ENCODE measurements at regions not wholly inside any gene's neighbourhood (a gene's known extent, or its start where the extent isn't known, plus 50 kb on each side); places are given as distances from the start of the nearest gene placed in this dataset.
"Not testable (repeated sequence)": the region's sequence is repeated elsewhere in the genome, so short reads cannot be mapped to it uniquely, and the experiment has no call there.

DNA sequence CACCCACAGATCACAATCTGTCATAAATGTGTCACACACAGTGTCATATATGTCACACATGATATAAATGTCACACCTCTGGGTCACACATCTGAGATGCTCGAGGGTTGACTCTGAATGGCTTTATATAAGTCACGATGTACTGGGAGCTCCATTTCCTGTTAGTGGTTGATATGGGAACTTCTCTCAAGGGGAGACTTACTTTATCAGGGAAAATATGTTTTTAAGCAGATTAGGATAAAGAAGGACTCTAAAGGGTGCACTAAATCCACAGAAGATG is 83.9 kb upstream of the MEF2A start:
- no peak for DNase-seq (ENCODE audit: low spot score)

DNA sequence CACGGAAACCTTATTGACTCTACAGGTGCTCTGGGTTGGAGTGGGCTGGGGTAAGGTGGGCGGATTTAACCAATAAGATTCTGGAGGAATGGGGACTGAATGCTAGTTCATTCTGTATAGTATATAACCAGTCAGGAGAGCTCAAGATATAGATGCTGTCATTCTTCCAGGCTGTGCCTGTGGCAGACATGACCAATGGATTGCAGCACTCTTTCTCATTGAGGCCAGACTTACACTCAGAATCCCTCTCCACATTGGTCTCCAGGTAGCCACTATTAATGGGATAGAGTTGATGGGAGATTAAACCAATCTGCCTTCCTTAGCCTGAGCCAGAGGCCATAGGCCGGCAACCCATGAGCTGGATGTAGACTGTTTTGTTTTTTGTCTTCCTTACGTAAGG is 82.8 kb upstream of the MEF2A start:
- DNase-seq (ENCODE audit: low spot score) = no peak

DNA sequence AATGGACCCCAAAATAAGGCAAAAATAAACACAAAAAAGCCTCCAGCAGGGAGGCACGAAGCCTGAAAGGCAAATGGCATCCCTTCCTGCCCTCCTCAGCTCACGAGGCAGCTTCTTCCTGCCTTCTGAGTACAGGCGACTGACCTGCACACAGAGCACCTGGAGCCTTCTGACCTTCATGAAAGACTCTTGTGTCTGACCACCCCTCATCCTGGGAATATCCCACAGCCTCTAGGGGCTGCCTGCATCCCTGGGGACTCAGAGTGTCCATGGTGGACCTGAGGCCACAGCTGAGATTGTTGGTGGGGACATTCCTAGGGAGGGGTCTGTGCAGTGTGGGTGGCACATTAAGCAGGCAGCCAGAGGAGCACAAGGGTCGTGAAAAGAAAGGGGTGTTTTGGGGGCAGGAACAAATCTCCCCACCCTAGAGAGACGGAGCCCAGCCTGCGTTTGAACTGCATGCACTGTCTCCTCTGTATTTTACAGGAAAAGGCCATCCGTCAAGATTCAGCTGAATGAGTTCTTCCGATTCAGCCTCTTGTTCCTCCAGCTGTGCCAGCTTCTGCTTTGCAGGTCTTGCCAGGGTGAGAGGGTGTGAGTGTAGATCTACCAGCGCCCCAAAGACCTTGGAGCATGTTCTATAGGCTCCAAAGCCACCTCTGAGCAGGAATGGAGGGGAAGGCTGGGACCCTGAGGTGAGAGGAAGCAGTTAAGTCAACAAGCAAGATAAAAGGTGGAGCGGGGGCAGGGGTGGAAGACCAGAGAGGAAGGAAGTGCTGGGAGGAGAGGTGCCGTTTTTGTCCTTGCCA is 80.4 kb upstream of the MEF2A start:
- DNase-seq (ENCODE audit: low spot score) = no peak

DNA sequence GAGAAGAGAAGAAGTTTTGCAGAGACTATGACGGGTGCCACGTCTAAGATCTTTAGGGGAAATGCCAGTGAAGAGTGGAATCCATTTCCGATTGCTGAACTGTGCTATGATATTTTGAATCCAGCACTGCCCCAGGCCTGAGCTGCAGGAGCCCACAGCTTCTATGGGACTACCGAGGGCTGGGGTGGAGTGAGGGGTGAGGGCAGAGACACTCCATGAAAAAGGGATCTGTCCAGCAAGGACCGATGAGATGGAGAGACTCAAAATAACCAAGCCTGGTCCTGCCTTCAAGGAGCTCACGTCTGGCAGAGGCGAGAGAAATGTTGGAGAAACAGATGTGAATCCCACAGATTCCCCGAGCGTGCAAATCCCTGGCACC is 79.8 kb upstream of the MEF2A start:
- no peak for DNase-seq (ENCODE audit: low spot score)

DNA sequence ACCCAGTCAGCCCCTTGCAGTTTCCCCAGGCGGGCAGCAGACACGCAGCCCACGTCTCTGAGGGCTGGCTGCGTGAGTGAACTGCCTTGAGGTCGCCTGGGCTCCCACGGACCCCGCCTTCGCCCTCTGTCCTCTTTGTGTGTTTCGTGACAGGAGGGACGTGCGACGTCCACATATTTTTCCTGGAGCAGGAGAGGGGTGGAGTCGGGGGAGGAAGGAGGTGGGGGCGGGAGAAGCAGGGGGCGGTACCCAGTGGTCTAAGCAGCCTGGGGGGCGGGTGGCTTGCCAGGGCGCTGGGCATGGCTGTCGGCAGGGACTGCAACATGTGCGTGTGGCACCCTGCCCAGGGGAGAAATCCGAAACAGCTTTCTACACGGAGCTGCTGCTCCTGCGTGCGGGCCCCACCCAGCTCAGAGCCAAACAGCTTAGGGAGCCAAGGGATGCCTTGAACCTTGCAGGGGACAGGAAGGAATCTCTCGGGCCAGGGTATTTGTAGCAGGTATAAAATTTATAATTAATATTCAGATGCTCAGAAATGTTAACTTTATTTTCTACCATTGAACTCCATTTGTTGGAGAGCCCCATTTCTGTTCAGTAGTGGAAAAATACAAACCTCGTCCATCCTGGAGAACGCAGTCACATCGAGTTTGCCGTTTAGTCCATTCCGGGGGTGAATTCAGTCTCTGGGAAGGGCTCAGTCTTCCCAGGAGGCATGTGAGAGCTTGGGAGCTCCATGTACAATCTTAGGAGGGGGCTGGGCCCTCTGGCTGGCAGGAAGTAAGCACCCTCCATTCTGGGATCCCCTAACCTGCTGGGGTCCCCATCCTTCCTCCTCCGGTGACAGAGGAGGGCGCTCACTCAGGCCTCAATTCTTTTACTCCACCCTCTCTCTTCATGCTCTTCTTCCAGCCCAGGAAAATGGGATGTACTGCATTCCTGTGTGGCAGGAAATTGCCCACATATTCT is 79.1 kb upstream of the MEF2A start:
- peak; percentile 92 for DNase-seq (ENCODE audit: low spot score)

DNA sequence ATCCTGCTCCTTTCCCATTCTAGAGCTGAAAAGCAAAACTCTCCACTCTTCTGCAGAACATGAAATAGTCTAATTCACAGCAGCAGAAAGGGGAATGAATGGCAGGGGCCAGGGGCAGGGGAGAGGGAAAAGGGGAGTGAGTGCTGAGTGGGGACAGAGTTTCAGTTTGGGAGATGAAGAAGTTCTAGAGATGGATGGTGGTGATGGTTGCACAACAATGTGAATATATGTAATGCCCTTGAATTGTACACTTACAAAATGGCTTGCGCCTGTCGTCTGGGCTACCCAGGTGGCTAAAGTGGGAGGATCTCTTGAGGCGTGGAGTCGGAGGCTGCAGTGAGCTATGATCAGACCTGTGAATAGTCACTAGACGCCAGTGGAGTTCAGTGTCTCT is 78.5 kb upstream of the MEF2A start:
- no peak for DNase-seq (ENCODE audit: low spot score)

DNA sequence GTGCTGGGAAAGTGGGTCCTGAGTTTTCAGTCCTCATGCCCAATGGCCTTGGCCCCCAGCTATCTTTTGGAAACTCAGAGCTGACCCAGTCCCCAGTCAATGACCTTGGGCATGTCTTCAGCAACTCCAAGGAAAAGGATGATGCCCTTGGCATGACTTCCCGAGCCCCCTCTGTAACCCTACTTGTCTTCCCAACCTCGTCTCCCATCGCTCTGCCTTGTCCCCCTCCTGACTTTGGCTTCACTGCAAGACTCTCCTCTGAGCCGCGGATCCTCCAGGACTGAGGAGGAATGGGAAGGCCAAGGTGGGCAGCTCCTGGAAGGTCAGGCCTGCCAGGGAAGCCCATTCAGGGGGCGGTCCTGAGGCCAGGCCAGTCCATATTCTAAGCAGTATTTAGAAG is 73.5 kb upstream of the MEF2A start:
- DNase-seq (ENCODE audit: low spot score) = no peak

DNA sequence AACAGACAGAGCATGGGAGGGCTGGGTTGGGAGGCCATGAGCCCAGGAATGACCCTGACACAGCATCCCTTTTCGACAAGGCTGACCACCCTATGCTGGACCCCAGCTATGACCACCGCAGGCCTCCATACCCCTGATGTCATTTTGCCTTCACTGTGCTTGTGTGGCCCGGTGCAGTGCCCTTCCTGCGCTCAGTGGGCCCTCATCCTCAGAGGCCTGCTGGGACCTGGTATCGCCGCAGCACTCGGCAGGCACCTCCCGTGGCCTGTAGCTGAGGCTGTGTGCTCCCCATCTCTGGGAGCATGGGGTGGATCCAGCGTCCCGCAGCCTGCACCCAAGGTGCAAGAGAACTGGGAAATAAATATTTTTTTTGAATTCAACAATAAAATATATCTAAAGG is 73.1 kb upstream of the MEF2A start:
- no peak for DNase-seq (ENCODE audit: low spot score)

DNA sequence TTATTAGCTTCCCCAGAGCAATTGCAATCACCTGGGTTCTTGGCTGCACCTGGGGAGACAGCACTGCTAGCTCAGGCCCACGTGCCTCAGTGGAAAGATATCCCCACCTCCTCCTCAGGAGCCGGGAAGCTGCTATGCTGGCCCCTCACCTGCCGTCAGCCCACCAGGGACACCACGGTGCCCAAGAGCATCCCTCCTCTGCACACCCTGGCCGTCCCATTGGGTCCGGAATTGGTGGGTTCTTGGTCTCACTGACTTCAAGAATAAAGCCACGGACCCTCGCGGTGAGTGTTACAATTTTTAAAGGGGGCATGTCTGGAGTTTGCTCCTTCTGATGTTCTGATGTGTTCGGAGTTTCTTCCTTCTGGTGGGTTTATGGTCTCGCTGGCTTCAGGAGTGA is 72.3 kb upstream of the MEF2A start:
- DNase-seq (ENCODE audit: low spot score) = no peak

DNA sequence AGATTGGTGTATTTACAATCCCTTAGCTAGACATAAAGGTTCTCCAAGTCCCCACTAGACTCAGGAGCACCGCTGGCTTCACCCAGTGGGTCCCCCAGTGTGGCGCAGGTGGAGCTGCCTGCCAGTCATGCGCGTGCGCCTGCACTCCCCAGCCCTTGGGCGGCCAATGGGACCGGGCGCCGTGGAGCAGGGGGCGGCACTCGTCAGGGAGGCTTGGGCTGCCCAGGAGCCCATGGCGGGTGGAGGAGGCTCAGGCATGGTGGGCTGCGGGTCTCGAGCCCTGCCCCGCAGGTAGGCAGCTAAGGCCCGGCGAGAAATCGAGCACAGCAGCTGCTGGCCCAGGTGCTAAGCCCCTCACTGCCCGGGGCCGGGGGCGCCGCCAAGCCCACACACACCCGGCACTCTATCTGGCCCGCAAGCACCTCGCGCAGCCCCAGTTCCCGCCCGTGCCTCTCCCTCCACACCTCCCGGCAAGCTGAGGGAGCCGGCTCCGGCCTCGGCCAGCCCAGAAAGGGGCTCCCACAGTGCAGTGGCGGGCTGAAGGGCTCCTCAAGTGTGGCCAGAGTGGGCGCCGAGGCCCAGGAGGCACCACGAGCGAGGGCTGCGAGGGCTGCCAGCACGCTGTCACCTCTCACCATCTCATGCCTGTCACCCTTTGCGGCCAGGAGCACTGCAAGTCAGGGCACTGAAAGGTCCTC is 71.1 kb upstream of the MEF2A start:
- DNase-seq (ENCODE audit: low spot score) = not testable (repeated sequence)

DNA sequence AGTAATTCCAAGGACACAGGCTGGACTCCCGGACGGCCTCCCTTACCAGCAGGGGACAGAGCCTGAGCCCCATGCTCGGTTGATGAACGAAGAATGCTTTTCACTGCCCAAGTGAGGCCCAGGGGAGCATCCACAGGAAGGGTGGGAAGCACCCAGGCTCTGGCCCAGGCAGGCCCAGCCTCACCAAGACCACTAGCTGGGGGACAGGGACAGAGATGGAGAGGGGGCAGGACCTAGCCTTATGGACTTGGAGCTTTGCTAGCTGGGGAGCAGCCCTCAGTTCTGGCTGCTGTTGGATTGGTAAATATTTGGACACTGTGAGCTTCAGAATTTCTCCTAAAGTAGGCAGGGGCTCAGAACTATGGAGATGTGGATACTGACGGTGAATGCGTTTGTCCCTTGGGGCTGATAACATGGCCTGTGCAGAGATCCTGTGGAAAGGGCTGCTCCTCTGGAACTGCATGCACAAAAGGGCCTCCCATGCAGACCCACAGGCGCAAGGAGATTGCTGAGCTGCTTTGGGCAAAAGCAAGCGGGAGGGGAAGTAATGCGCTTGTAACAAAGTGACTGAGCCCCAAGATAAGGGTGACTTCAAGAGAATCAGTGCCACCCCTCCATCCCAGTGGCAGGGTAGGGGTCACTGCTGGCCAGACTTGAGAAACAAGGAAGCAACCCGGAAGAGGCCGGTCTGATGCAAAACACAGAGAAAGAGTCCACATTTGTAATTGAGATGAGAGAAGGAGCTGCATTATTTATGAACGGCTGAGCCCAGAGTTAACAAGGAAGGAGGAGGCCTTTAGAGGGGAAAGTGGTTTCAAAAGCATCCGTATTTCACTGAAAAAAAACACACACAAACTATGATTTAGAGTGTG is 70.1 kb upstream of the MEF2A start:
- no peak for DNase-seq (ENCODE audit: low spot score)

DNA sequence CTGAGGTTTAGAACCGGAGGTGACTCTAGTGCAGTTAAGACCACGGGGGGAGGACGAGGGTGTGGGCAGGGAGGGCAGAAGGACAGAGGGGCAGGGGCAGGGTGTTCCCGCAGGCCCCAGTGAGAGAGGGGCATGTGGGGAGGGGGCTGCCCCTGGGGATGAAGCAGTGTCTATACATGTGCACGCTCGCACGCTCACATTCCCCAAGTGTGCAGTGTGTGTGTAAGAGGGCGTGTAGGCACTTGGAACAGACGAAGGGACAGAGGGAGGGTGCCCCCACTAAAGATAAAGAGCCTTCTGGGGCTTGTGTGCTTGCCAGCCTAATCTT is 69.5 kb upstream of the MEF2A start:
- DNase-seq (ENCODE audit: low spot score) = no peak

DNA sequence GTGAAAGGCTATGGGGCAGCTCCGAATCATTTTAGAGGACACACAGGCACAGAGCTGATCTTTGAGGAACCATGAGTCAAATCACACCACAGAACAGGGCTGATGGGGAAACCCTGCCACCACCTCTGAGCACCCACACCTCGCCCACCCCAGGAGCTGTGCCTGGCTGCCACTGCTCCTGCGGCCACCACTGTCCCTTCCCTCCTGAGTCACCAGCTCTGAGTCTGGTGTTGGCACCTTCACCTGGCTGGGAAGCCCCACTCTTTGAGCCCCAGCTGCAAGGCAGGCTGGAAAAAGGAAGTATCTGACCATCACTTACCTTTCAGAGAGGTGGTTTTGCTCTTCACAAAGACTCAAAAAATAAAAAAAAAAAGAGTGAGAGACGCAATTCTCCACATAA is 63.6 kb upstream of the MEF2A start:
- DNase-seq (ENCODE audit: low spot score) = no peak

DNA sequence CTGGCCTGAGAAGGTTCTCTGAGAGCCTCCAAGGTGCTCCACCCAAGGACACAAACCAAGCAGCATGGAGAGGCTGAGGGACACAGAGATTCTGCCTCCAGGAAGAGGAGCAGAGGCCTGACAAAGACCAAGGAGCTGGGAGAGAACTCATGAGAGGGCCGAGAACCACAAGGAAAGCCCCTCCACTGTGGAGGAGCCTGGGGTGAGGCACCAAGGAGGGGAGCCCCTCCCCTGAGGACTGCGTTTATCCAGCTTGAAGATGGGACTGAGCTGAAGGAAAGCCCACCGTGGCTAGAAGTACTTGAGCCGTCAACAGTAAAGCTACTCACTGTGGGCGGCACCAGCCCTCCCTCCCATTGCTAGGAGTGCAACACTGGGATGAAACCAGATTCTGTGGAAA is 63.1 kb upstream of the MEF2A start:
- no peak for DNase-seq (ENCODE audit: low spot score)

DNA sequence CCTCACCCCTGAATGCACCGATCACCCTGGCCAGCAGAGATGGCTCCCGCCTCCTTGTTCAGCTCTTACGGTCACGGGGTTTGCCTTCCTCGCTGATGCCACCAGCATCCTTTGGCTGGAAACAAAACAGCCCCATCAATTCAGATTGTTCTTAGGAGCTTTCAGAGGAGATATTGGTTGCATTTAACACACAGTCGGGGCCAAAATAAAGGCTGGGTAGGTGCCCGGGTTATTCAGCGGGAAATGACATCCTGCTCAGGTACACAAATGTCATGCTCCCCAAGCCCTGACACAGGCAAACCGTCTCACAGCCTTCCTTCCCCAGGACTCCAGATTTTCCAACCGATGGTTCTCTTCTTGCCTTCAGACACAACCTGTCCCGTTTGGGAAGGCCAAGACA is 62.4 kb upstream of the MEF2A start:
- DNase-seq (ENCODE audit: low spot score) = no peak

DNA sequence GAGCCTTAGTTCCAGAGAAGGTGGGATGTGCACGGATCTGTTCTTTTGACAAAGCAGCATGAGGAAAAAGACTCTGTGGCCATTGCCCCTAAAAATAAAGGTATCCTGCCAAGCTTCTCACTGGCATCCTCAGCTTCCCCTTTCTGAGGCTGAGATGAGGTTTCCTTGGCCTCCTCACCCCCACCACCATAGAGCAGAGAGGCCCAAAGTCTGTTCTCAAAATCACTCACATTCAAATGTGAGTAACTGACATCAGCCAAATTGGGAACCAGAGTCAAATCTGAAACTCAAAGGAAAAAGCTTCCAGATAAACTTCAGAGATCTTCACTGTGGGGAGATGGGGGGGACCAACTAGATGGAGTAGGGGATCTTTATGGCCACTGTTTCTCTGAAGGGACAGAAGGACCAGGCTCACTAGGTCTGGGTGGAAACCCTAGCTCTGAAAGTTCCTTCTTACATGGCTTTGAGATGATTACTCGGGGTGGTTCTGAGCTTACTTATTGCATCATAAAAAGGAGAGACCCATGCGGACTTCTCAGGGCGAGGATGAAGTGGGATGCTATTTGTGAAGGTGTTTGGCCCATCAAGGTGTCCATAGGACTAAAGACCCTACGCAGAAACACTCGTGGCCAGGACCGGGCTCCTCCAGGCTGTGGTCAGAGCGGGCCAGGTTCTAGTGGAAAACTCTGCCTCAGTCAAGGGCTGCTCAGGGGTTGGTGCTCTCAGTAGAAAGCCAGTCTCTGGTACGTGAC is 61.5 kb upstream of the MEF2A start:
- no peak for DNase-seq (ENCODE audit: low spot score)

DNA sequence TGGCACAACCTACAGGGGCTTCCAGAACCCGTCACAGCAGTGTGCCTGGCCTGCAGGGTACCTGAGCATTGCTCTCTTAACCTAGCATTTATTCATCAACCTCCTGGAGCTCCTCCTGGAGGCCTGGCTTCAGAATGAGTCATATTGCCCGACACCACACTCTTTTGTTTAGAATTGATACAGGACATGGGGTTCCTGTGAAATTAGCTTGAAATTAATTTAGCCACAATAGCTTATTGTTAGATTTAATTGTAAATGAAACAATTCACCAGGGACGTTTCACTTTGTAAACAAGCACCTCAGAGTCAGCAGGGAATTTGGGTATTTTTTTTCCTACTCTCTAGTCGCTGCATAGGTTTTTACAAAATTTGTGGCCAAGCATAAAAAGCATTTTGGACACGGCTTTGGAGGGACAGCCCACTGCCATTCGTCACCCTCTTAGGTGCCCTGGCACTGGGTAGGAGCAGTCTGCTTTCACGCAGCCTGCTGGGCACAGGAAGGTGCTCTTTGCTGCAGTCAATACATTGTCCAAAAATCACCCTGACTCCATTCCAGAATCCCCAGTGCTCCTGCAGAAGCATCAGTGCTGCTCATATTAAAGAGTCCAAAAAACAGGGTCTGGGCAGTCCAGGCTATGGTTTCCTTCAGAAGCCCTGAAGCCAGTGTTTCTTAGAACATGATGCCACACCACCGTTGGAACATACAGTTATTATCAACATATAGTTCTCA is 60.8 kb upstream of the MEF2A start:
- no peak for DNase-seq (ENCODE audit: low spot score)

DNA sequence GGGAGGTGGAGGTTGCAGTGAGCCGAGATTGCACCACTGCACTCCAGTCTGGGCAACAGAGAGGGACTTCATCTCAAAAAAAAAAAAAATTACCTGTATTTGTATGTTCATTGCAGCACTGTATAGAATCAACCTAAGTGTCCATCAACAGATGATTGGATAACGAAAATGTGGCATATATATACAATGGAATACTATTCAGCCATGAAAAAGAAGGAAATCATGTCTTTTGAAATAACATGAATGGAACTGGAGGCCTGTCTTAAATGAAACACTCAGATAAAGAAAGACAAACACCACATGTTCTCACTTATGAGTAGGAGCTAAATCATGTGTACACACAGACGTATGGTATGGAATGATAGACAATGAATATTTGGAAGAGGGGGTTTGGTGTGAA is 59.4 kb upstream of the MEF2A start:
- no peak for DNase-seq (ENCODE audit: low spot score)

DNA sequence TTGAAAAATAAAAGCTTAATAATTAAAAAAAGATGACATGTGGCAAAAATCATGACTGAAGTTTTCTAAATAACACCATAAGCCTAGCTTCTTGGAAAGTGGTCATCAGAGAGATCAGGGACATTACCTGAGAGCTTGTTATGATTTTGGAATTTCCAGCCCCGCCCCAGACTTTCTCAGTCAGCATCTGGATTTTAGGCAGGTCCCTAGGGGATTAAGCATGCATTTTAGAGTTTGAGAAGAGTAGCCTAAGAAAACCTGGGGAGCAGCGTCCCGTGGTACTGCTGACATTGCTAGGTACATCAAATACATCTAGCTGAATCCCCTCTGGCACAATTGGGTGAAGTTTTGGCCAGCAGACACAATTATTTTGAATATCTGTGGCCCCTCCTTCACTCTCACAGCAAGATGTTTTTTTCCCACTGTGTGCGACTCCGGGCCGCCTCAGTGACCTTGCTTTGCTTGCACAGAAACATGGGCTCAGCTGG is 58.7 kb upstream of the MEF2A start:
- no peak for DNase-seq (ENCODE audit: low spot score)

Measured in mesenteric fat pad (tissue), 1 donor.